Right cardiac atrium (tissue), 5 donors: ENCODE measurements at regions not wholly inside any gene's neighbourhood (a gene's known extent, or its start where the extent isn't known, plus 50 kb on each side); places are given as distances from the start of the nearest gene placed in this dataset.
"Not testable (repeated sequence)": the region's sequence is repeated elsewhere in the genome, so short reads cannot be mapped to it uniquely, and the experiment has no call there.

Experiments used
- ATAC-seq, 2 donors: fragments of 200-7000 bp; cut with Tn5 transposase; one replicate each; pipeline versions ENCODE4 v1.8.0 to v1.9.1; 2020; ENCODE audit warnings: moderate library complexity in 2 of 2, mild to moderate bottlenecking in 1 of 2
- DNase-seq, 3 donors: peaks; one replicate each; pipeline ENCODE4 v3.0.0-alpha.2; 2020
- H3K27ac ChIP-seq: one replicate; pipeline ENCODE4 v1.5.1; 2013; ENCODE audit warnings: mild to moderate bottlenecking, low read length, control low read depth, moderate library complexity
- H3K27me3 ChIP-seq: one replicate; pipeline ENCODE4 v1.6.1; 2013; ENCODE audit not compliant: control insufficient read depth, insufficient read depth
- H3K4me1 ChIP-seq: one replicate; pipeline ENCODE4 v1.6.1; 2013; ENCODE audit warnings: low read length; ENCODE audit not compliant: control insufficient read depth, insufficient read depth
- H3K4me3 ChIP-seq: one replicate; pipeline ENCODE4 v1.5.1; 2013; ENCODE audit warnings: low read length, control low read depth
- H3K9me3 ChIP-seq: one replicate; pipeline ENCODE4 v1.6.1; 2013; ENCODE audit warnings: low read length; ENCODE audit not compliant: control insufficient read depth
- WGBS: extraction: QIAGEN DNeasy Blood & Tissue Kit; methylation state at CpG from one replicate; pipeline ENCODE4 v1.1.7; 2013; 5-methylcytosine and 5-hydroxymethylcytosine counted together
- intact Hi-C, 4 donors: fragments of 100-400 bp; cut with DNase I; formaldehyde crosslinking; loops; one replicate each; pipeline versions ENCODE4 v1.11.0 to v1.14.0; 2022 to 2023
- donor health status: healthy with polysubstance abuse.
- donor health status: DM: no; HTN: yes; CAD: no.
- donor health status: DM: no; HTN: no; CAD: no.
- donor health status: DM: no; HTN: yes; CAD: no; lungs with severe emphysema.
- donor health status: DM: yes; HTN: yes; CAD: no.

DNA sequence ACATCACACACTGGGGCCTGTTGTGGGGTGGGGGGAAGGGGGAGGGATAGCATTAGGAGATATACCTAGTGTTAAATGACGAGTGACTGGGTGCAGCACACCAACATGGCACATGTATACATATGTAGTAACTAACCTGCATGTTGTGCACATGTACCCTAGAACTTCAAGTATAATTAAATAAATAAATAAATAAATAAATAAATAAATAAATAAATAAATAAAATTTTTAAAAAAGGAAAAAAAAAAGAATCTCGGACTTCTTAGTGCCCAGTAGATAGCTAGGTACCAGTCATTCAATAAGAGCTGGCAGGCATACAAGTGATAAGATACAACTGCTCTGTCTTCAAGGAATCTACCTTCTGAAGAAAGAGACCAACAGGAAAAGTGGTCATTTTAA is 287.6 kb upstream of the PPARGC1A start:
- H3K9me3 ChIP-seq, ATAC-seq, H3K4me1 ChIP-seq, H3K27ac ChIP-seq, H3K4me3 ChIP-seq, DNase-seq, intact Hi-C loops, H3K27me3 ChIP-seq: not testable (repeated sequence)
- 78% methylated on average over 2 of the region's 2 CpGs for WGBS

DNA sequence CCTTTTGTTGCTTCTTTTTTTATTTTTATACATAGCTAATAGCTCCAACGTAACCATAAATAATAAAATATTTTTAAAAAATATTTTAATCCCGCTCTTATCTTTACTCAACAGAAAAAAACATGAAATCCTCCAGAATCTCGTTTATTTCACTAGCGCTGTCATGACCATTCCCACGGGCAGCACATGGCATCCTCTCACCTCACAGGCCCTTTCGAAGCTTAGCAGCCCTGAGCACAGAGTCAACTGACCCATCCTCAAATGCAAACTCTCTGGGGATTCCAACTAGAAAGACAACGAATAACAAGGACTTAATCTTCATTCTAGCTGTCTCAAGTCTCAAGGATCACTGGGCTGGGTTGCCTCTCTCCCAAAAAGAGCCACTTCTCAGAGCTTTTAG is 285.9 kb upstream of the PPARGC1A start:
- H3K27ac ChIP-seq = no peak overlapping the region
- WGBS = 82% methylated on average over 7 of the region's 7 CpGs
- H3K4me1 ChIP-seq = no peaks in the 10 kb centered on the region
- ATAC-seq (no peak), DNase-seq (no peak)
- intact Hi-C loops = no loop called here
- H3K9me3 ChIP-seq = no peaks in the 10 kb centered on the region
- H3K4me3 ChIP-seq = no peak overlapping the region
- H3K27me3 ChIP-seq = no peaks in the 10 kb centered on the region

DNA sequence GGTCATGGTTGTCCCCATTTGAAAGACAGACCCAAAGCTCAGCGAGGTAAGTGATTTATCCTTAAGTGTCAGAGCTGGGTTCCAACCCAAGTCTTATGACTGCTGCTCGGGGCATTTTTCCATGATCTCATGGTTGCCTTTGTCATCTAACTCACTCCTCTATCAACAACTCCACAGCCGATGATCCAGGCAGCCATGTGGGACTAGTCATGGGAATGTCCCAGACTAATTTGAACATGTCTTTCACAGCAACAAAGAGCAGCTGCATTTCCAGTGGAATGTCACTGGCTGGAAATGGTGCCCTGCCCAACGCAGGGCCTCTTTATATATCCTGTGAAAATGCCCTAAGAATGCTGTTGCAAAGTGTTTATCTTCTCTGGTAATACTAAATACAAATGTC is 284.8 kb upstream of the PPARGC1A start:
- ATAC-seq (no peak), DNase-seq (no peak)
- intact Hi-C loops = no loop called here
- WGBS = 41% methylated on average over 4 of the region's 4 CpGs
- no peaks in the 10 kb centered on the region for H3K9me3 ChIP-seq
- no peaks in the 10 kb centered on the region for H3K27me3 ChIP-seq
- H3K4me1 ChIP-seq = no peaks in the 10 kb centered on the region
- no peak overlapping the region for H3K27ac ChIP-seq
- H3K4me3 ChIP-seq = no peak overlapping the region

DNA sequence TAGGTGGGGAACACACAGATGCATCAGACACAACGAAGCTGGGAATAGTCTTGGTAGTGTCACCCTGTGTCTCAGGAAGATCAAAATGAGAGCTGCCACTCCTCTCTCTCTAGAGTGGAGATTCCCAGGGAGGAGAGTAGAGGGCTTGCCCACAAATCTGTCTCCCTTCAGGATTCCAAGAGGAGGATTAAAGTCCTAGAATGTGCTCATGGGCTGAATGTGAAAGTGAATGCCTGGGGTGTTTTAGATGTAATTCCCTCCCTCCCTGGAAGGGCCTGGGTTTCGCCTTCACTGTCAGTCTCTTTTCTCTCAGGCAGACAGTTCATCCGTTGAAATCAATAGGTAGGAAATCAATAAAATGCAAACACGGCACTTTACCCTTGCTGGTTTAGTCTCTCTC is 282.6 kb upstream of the PPARGC1A start:
- intact Hi-C loops = no loop called here
- H3K4me1 ChIP-seq = no peaks in the 10 kb centered on the region
- no peaks in the 10 kb centered on the region for H3K9me3 ChIP-seq
- ATAC-seq (no peak), DNase-seq (no peak)
- H3K27me3 ChIP-seq = no peaks in the 10 kb centered on the region
- WGBS = 78% methylated on average over 4 of the region's 4 CpGs
- H3K27ac ChIP-seq = no peak overlapping the region
- H3K4me3 ChIP-seq = no peak overlapping the region

DNA sequence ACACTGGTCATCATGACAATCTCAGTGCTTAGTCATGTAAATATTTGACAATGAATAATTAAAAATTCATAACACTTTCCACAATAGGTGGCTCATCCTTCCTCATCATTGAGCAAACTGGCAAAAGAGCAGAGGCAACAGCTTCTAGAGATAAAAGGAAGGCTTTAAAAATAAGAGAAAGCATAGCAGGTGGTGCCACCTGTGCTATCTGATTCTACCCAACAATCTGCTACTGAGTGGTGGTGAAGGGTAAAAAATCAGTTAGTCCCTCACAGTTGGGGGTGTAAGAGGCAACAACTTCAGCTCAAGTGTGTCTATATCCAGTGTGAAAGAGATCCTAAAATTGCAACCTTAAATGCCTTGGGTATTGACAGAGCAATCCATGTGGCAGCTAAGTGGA is 280.1 kb upstream of the PPARGC1A start:
- no peak overlapping the region for H3K27ac ChIP-seq
- DNase-seq (no peak), ATAC-seq (no peak)
- H3K4me3 ChIP-seq = no peak overlapping the region
- intact Hi-C loops = no loop called here
- H3K4me1 ChIP-seq = no peaks in the 10 kb centered on the region
- no peaks in the 10 kb centered on the region for H3K9me3 ChIP-seq
- no peaks in the 10 kb centered on the region for H3K27me3 ChIP-seq

DNA sequence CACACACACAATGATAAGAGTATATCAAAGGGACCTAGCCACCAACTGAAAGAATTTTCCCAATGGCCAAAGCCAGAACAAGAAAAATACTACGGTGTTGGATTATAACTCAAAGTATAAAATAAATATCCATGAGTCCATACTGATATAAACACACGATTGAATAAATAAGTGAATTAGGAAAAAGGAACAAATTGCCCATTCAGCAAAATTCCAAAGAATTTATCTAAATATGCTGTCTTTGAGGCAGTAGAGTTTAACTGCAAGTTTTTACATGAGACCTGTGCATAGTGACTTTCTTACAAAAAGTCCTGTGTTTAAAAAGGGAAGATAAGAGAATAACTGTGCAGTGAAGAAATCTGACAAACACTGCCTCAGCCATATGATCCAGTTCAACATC is 278.8 kb upstream of the PPARGC1A start:
- H3K4me1 ChIP-seq = no peaks in the 10 kb centered on the region
- WGBS = 73% methylated on average over 2 of the region's 2 CpGs
- no peaks in the 10 kb centered on the region for H3K27me3 ChIP-seq
- no peak overlapping the region for H3K27ac ChIP-seq
- no peaks in the 10 kb centered on the region for H3K9me3 ChIP-seq
- ATAC-seq (no peak), DNase-seq (no peak)
- no peak overlapping the region for H3K4me3 ChIP-seq
- intact Hi-C loops = no loop called here

DNA sequence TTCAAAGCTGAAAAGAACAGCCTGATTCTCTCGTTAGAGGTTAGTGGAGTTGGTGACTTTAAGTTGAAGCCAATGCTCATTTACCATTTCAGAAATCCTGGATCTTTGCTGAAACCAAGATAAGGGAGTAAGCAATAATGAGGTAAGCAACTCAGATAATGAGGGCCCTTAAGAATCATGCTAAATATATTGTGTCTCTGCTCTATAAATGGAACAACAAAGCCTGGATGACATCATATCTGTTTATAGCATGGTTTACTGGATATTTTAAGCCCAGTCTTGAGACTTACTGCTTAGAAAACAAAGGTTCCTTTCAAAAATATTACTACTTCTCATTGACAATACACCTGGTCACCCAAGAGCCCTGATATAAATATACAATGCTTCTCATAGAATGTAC is 276.7 kb upstream of the PPARGC1A start:
- H3K4me1 ChIP-seq = no peaks in the 10 kb centered on the region
- no peaks in the 10 kb centered on the region for H3K27me3 ChIP-seq
- ATAC-seq (no peak), DNase-seq (no peak)
- intact Hi-C loops = no loop called here
- no peak overlapping the region for H3K27ac ChIP-seq
- no peak overlapping the region for H3K4me3 ChIP-seq
- 62% methylated on average over 1 of the region's 1 CpG for WGBS
- H3K9me3 ChIP-seq = no peaks in the 10 kb centered on the region

DNA sequence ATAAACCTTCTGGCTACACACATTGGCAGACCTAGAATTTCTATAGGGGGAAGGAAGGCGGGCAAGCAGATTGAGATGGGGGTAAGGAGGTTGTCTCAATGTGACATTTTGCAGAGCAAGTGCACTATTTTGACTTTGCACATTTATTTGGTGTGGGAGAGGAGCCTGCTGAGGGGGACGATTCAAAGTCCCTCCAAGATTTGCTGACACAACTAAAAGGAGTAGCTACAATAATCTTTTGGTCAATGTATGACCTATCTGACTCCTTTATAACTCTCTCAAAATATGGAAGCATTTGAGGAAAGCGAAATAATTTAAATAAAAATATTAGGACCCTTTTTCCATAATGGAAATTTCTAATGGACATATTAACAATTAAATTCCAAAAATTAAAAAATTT is 274.9 kb upstream of the PPARGC1A start:
- 83% methylated on average over 3 of the region's 3 CpGs for WGBS
- intact Hi-C loops = no loop called here

DNA sequence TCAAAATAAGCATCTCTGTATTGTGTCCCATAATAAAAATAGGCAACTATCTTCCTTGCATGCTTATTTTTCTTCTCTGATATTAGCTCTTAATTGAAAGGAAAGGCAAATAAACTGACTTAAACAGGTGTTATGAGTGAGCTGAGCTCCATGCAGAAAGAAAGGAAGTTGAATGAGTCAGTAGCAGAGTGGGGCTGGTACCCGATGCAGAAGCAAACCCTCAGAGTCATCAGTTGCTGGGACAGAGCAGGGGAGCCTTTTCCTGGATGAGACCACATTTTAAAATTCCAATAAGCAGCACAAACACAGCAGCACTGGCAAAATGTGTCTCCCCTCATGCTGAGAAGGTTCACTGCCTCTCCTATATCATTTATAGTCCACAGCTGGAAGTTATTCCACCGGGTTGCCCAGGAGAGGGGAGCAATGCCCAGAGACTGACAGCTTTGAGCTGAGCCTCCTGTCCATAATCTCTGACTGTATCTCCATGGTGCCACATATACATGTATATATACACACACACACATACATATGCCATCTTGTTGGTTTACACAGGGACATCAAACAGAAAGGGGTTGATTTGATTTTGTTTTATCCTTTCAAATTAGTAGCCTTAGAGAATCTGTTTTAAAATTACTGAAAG is 274.3 kb upstream of the PPARGC1A start:
- intact Hi-C loops = no loop called here
- Histone ChIP-seq H3K9me3 (no peaks in the 10 kb centered on the region), H3K27me3 (no peaks in the 10 kb centered on the region), H3K27ac (no peak overlapping the region), H3K4me3 (no peak overlapping the region), H3K4me1 (no peaks in the 10 kb centered on the region)
- 26% methylated on average over 2 of the region's 2 CpGs for WGBS
- DNase-seq (no peak), ATAC-seq (no peak)

More for the DNA sequence above, 274.9 kb upstream of the PPARGC1A start:
- DNase-seq (no peak), ATAC-seq (no peak)
- Histone ChIP-seq H3K9me3 (no peaks in the 10 kb centered on the region), H3K4me1 (no peaks in the 10 kb centered on the region), H3K4me3 (no peak overlapping the region), H3K27ac (no peak overlapping the region), H3K27me3 (no peaks in the 10 kb centered on the region)

DNA sequence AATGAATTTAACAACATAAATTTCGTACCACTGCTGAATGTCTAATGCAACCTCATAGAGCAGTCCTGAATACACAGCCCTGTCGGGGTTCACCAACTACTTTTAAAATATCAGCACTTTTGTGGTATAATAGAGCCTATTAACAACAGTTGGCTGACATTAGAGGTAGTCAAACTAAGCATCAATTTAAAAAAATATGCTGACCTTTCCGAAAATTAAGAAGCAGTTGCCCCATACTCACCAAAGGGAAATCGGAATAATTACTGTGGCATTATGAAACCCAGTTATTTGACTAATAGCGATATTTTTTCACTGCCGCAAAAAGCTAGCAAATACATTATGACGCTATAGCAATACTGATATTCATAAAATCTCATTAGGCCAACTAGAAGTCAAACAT is 273.5 kb upstream of the PPARGC1A start:
- H3K4me3 ChIP-seq = no peak overlapping the region
- H3K4me1 ChIP-seq = no peaks in the 10 kb centered on the region
- intact Hi-C loops = no loop called here
- no peak overlapping the region for H3K27ac ChIP-seq
- H3K9me3 ChIP-seq = no peaks in the 10 kb centered on the region
- ATAC-seq (no peak), DNase-seq (no peak)
- no peaks in the 10 kb centered on the region for H3K27me3 ChIP-seq
- 92% methylated on average over 7 of the region's 7 CpGs for WGBS

DNA sequence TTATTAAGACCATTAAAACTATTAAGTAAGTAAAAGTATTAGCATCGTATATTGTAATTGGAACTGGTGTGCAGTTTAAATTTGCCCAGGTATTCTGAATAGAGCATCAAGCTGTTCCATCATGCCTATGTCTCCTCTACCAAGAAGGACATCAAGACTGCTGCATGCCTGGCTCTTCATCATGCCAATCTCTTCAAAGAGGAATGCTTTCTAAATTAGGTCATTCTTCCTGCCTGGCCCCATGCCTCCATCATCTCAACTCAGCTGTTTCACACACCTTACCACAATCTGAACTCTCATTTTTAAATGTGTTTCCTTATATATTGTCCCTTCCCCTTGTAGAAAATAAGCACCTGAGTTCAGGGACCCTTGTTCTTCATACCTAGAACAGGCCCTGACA is 270.5 kb upstream of the PPARGC1A start:
- 76% methylated on average over 1 of the region's 1 CpG for WGBS

DNA sequence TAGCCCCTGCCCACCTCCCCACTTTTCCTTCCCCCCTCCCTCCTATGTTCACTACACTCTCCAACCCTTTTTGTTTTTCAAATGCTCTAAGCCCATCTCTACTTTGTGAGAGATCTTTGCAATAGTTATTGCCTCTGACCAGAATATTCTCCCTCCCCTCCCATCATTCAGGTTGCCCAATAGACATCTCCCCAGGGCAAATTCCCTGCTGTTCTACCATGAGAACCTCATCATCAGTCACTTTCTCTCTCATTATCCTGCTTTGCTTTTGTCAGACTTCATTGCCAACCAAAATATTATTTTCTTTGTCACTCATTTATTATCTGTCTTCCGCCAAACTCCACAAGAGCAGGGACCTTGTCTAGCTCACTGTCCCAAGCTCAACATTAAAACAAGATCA is 268.2 kb upstream of the PPARGC1A start:
- Histone ChIP-seq H3K27me3 (no peaks in the 10 kb centered on the region), H3K4me1 (no peaks in the 10 kb centered on the region), H3K4me3 (no peak overlapping the region), H3K27ac (no peak overlapping the region), H3K9me3 (no peaks in the 10 kb centered on the region)
- WGBS = 63% methylated on average over 1 of the region's 1 CpG
- no peak for DNase-seq
- intact Hi-C loops = no loop called here
- ATAC-seq = no peak

More for the DNA sequence above, 270.5 kb upstream of the PPARGC1A start:
- H3K4me3 ChIP-seq = no peak overlapping the region
- intact Hi-C loops = no loop called here
- no peak overlapping the region for H3K27ac ChIP-seq
- H3K9me3 ChIP-seq = no peaks in the 10 kb centered on the region
- DNase-seq (no peak), ATAC-seq (peak in 1 of 2 donors; percentile 61)
- H3K4me1 ChIP-seq = no peaks in the 10 kb centered on the region
- no peaks in the 10 kb centered on the region for H3K27me3 ChIP-seq
